ENCODE measurements at regions not wholly inside any gene's neighbourhood (a gene's known extent, or its start where the extent isn't known, plus 50 kb on each side); places are given as distances from the start of the nearest gene placed in this dataset.
A peak's percentile ranks its signal among the peaks of the same experiment; 100 is the strongest.

- intact Hi-C loops (cut with DNase I) = no loop called here
- WGBS, 2 donors = 38 to 53% methylated on average over 4 of the region's 4 CpGs
- ATAC-seq (peak; percentile 26 to 75 (median 52)), DNase-seq (peak in 1 of 2 donors; percentile 4)
- Histone ChIP-seq H3K4me3 (no peak overlapping the region), H3K9me3 (no peaks in the 10 kb centered on the region), H3K27me3 (no peaks in the 10 kb centered on the region), H3K27ac (peak overlapping the region in 8 of 10 donors; percentile 35 to 81 (median 72)), H3K4me1 (peaks cover 0 to 21% (median 7%) of the 10 kb centered on the region in 9 donors), H3K36me3 (no peaks in the 10 kb centered on the region)
- TF ChIP-seq CTCF (IDR thresholded peaks at IDR 0.05) = no peak
These were observed 975.0 kb upstream of the ADGRL4 start for GRCh38 chr1:79981481-79981880.

- no peak for ATAC-seq
- DNase-seq = no peak
- Histone ChIP-seq H3K4me3 (no peak overlapping the region), H3K27ac (no peak overlapping the region), H3K9me3 (no peaks in the 10 kb centered on the region), H3K4me1 (peaks cover 0 to 21% (median 7%) of the 10 kb centered on the region in 9 donors), H3K36me3 (no peaks in the 10 kb centered on the region), H3K27me3 (no peaks in the 10 kb centered on the region)
- intact Hi-C loops (cut with DNase I) = no loop called here
- no peak for TF ChIP-seq CTCF (IDR thresholded peaks at IDR 0.05)
These were observed 972.8 kb upstream of the ADGRL4 start for GRCh38 chr1:79979346-79979745.

GRCh38 chr1:79976287-79976686 lies 969.8 kb upstream of the ADGRL4 start:
- Histone ChIP-seq H3K4me3 (no peak overlapping the region), H3K27ac (no peak overlapping the region), H3K27me3 (no peaks in the 10 kb centered on the region), H3K4me1 (peaks cover 0 to 8% (median 0%) of the 10 kb centered on the region in 9 donors), H3K9me3 (no peaks in the 10 kb centered on the region), H3K36me3 (no peaks in the 10 kb centered on the region)
- no peak for TF ChIP-seq CTCF (IDR thresholded peaks at IDR 0.05)
- WGBS, 2 donors = 89 to 92% methylated on average over 3 of the region's 3 CpGs
- ATAC-seq (no peak), DNase-seq (no peak)
- intact Hi-C loops (cut with DNase I) = no loop called here

GRCh38 chr1:79974659-79975058 lies 968.1 kb upstream of the ADGRL4 start:
- ATAC-seq (no peak), DNase-seq (no peak)
- H3K27ac ChIP-seq = no peak overlapping the region
- H3K4me1 ChIP-seq = peaks cover 0 to 3% (median 0%) of the 10 kb centered on the region in 9 donors
- intact Hi-C loops (cut with DNase I) = no loop called here
- no peaks in the 10 kb centered on the region for H3K9me3 ChIP-seq
- no peaks in the 10 kb centered on the region for H3K36me3 ChIP-seq
- no peak overlapping the region for H3K4me3 ChIP-seq
- WGBS, 2 donors = 88 to 91% methylated on average over 7 of the region's 7 CpGs
- TF ChIP-seq CTCF (IDR thresholded peaks at IDR 0.05) = no peak
- no peaks in the 10 kb centered on the region for H3K27me3 ChIP-seq
